ENCODE measurements at regions not wholly inside any gene's neighbourhood (a gene's known extent, or its start where the extent isn't known, plus 50 kb on each side); places are given as distances from the start of the nearest gene placed in this dataset.
"Not testable (repeated sequence)": the region's sequence is repeated elsewhere in the genome, so short reads cannot be mapped to it uniquely, and the experiment has no call there.

DNA sequence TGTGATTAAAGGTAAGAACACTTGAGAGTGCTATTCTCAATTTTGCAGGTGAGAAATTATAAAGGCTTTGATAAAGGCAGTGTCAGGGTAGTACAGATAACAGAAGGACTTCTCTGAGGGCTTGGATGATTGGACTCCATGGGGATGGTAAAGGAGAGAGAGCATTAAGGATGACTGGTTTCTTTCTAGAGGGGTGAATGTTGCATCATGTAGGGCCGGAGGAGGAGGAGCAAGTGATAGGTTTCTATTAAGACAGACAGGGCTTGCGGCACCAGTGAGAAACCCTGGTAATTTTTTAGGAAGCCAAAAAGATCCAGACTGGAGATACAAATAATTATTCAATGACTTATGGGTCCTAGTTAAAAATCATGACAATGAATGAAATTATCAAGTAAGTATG, 230.7 kb upstream of the MME start:
- Histone ChIP-seq H3K4me1 (no peaks in the 10 kb centered on the region), H3K4me2 (no peak overlapping the region), H3K9ac (no peak overlapping the region), H4K20me1 (no peaks in the 10 kb centered on the region), H3K36me3 (no peaks in the 10 kb centered on the region), H3K4me3 (no peak overlapping the region), H3K27ac (no peak overlapping the region), H3K9me3 (no peaks in the 10 kb centered on the region), H3K27me3 (no peaks in the 10 kb centered on the region)
- no peak for TF ChIP-seq Cebpa-rat (IDR thresholded peaks at IDR 0.05)

DNA sequence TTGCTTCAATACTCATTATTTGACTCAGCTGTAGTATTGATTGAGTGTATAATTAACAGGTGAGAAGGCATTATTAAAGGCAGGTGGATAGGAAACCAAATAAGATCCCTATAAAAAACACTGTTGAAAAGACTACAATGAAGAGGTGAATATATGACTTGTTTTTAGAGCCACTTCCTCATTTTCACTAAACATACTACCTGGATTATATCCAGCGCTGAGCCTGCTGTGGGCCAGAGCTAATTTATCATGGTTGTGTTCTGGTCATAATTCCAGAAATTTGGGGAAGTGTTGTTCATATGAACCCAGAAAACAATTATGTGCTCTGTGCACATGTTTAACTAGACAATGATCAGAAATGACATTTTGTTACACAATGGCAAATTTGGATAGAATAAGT, 235.3 kb upstream of the MME start:
- Histone ChIP-seq H4K20me1 (no peaks in the 10 kb centered on the region), H3K27me3 (no peaks in the 10 kb centered on the region), H3K9ac (no peak overlapping the region), H3K4me2 (no peak overlapping the region), H3K36me3 (no peaks in the 10 kb centered on the region), H3K27ac (no peak overlapping the region), H3K4me1 (no peaks in the 10 kb centered on the region), H3K9me3 (no peaks in the 10 kb centered on the region), H3K4me3 (no peak overlapping the region)
- TF ChIP-seq Cebpa-rat (IDR thresholded peaks at IDR 0.05) = no peak

DNA sequence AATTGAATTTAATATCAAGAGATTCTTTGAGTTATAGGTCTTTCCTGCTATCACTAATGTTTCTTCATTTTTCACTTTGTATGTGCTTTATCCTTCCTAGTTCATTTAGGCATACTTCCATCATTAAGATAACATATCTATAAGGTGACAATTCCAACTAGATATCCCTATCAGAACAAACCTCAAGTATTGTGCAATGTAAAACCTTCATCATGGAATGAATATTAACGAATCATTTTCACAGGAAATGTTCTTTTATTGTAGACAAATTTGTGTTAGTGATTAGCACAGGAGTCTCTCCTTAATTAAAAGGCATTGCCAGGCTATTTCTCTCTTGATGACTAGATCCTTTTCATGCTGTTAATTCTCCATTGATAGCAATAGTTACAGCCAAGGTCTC, 236.5 kb upstream of the MME start:
- Histone ChIP-seq H4K20me1 (no peaks in the 10 kb centered on the region), H3K27me3 (no peaks in the 10 kb centered on the region), H3K4me2 (no peak overlapping the region), H3K4me1 (no peaks in the 10 kb centered on the region), H3K9ac (no peak overlapping the region), H3K36me3 (no peaks in the 10 kb centered on the region), H3K9me3 (no peaks in the 10 kb centered on the region), H3K4me3 (no peak overlapping the region), H3K27ac (no peak overlapping the region)
- no peak for TF ChIP-seq Cebpa-rat (IDR thresholded peaks at IDR 0.05)

DNA sequence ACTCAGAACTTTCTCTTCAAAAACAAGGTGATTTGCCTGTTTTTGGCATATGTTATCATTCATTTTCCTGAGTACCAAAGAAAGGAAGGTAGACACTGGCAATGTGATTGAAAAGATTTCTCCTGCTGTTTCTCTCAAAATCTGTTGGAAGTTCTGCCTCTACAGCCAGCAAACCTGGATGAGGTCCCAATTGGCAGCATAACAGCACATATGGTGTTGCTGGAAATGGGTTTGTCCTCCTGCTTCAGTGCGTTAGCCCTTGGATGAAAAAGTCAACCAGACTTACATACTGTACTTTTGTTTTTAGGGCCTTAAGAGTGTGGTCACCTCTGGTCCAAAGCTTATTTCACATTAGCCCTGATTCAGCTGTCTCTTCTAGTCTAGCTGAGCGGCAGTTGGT, 237.6 kb upstream of the MME start:
- TF ChIP-seq Cebpa-rat (IDR thresholded peaks at IDR 0.05) = no peak
- no peak overlapping the region for H3K4me2 ChIP-seq
- H3K4me1 ChIP-seq = no peaks in the 10 kb centered on the region
- no peak overlapping the region for H3K4me3 ChIP-seq
- no peaks in the 10 kb centered on the region for H3K27me3 ChIP-seq
- H3K9ac ChIP-seq = no peak overlapping the region
- H4K20me1 ChIP-seq = no peaks in the 10 kb centered on the region
- H3K27ac ChIP-seq = no peak overlapping the region
- no peaks in the 10 kb centered on the region for H3K36me3 ChIP-seq
- no peaks in the 10 kb centered on the region for H3K9me3 ChIP-seq

DNA sequence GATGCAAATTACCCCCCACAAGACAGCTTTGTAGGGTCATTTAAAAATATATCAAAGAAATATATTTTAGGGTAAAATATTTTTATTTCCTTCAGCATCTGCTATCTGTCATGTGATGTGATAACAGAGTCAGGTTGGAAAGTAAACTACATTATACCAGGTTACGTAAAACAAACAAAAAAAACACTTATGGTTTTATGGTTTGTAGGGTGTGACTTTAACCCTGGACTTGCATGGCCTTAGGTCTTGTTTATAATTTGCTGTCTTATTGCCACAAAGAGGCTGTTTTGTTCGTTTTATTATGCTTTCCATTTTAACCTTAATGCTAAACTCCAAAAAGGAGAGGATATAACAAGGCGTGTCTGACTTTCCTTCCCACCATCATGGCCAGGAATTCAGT, 244.5 kb upstream of the MME start:
- H4K20me1 ChIP-seq = no peaks in the 10 kb centered on the region
- H3K9me3 ChIP-seq = no peaks in the 10 kb centered on the region
- peaks cover 7% of the 10 kb centered on the region; the same call in 1 of the 2 replicates for H3K4me1 ChIP-seq
- H3K27ac ChIP-seq = no peak overlapping the region
- no peak for TF ChIP-seq Cebpa-rat (IDR thresholded peaks at IDR 0.05)
- H3K4me3 ChIP-seq = no peak overlapping the region
- H3K36me3 ChIP-seq = no peaks in the 10 kb centered on the region
- no peaks in the 10 kb centered on the region for H3K27me3 ChIP-seq
- no peak overlapping the region for H3K9ac ChIP-seq
- H3K4me2 ChIP-seq = no peak overlapping the region

DNA sequence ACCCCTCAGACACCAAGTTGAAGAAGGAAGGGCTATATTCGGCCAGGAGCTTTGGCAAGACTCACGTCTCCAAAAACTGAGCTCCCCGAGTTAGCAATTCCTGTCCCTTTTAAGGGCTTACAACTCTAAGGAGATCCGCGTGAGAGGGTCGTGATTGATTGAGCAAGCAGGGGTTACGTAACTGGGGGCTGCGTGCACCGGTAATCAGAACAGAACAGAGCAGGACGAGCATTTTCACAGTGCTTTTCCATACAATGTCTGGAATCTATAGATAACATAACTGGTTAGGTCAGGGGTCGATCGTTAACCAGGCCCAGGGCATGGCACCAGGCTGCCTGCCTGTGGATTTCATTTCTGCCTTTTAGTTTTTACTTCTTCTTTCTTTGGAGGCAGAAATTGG, 245.3 kb upstream of the MME start:
- H4K20me1 ChIP-seq, H3K9me3 ChIP-seq, H3K4me3 ChIP-seq, H3K36me3 ChIP-seq, H3K27ac ChIP-seq, H3K9ac ChIP-seq, H3K4me2 ChIP-seq, H3K4me1 ChIP-seq, H3K27me3 ChIP-seq: not testable (repeated sequence)

DNA sequence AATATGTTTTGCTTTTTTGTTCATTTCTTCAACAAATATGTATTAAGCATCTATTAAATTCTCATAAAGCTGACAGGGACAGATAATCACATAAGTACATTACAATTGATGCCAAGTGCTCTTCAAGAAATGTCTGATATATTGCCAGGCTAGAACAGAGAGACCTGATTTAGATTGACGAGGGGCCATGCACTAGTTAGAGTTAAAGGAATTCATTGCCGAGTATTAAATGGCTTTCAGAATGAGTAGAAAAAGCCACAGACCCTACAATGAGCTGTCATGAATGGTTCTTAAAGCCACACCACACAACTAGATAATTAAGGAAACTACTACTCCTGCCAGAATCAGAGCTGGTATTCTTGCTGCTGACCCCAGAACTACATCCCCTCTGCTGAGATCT, 250.2 kb upstream of the MME start:
- TF ChIP-seq Cebpa-rat (IDR thresholded peaks at IDR 0.05) = no peak
- no peaks in the 10 kb centered on the region for H3K36me3 ChIP-seq
- H3K27ac ChIP-seq = no peak overlapping the region
- no peaks in the 10 kb centered on the region for H4K20me1 ChIP-seq
- H3K9me3 ChIP-seq = no peaks in the 10 kb centered on the region
- H3K4me3 ChIP-seq = no peak overlapping the region
- peaks cover 7% of the 10 kb centered on the region; the same call in 1 of the 2 replicates for H3K4me1 ChIP-seq
- no peaks in the 10 kb centered on the region for H3K27me3 ChIP-seq
- no peak overlapping the region for H3K4me2 ChIP-seq
- no peak overlapping the region for H3K9ac ChIP-seq

DNA sequence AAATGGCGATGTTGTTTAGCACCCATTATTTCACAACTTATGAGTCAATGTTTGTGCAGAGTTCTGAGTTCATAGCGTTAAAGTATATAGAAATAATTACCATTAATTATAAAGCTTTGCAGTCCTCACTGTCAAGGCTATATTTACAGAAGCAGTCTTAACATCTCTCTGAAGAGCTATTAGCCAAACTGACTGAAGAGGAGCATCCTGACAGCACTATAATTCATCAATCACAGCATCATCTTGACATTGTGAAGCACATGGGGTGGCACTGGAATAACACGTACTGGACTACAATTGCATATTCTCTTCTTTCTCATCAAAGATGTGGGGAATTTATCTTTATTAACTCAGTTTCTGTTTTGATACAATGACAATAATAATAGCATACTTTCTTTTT, 260.6 kb upstream of the MME start:
- TF ChIP-seq Cebpa-rat (IDR thresholded peaks at IDR 0.05) = no peak
- Histone ChIP-seq H3K4me2 (no peak overlapping the region), H3K4me1 (no peaks in the 10 kb centered on the region), H3K27ac (no peak overlapping the region), H3K36me3 (no peaks in the 10 kb centered on the region), H3K4me3 (no peak overlapping the region), H4K20me1 (no peaks in the 10 kb centered on the region), H3K27me3 (no peaks in the 10 kb centered on the region), H3K9me3 (0 out of 2 replicates have a peak, but pooled peaks cover 4% of the 10 kb centered on the region), H3K9ac (no peak overlapping the region)

DNA sequence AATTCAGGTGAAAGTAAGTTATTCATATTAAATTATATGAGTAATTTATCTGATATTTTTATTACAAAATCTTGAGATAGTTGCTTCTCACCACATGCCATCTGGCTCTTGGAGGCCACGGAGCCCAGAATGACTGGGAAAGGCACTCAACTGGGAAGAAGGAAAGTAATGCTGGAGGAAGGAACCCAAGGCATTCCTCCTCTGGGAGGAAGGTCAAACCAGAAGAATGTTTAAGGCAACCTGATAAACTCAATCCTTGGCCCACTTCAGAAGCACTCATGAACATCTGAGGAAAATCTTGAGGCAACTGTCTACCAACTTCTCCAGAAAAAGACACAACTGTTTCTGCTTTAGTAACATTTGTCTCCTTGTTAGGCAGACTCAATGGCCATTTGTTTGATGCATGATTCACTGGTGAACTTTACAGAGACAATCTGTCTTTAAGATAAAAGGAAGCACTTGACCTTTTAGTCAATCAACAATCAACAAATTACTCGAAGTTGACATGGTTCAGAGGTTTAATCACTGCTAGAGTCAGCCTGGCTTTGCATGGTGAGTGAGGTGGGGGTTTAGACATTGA, 261.4 kb upstream of the MME start:
- H3K4me2 ChIP-seq = no peak overlapping the region
- H3K9me3 ChIP-seq = 0 out of 2 replicates have a peak, but pooled peaks cover 4% of the 10 kb centered on the region
- H4K20me1 ChIP-seq = no peaks in the 10 kb centered on the region
- no peak for TF ChIP-seq Cebpa-rat (IDR thresholded peaks at IDR 0.05)
- no peak overlapping the region for H3K4me3 ChIP-seq
- H3K36me3 ChIP-seq = no peaks in the 10 kb centered on the region
- no peaks in the 10 kb centered on the region for H3K4me1 ChIP-seq
- no peak overlapping the region for H3K27ac ChIP-seq
- H3K27me3 ChIP-seq = no peaks in the 10 kb centered on the region
- no peak overlapping the region for H3K9ac ChIP-seq

DNA sequence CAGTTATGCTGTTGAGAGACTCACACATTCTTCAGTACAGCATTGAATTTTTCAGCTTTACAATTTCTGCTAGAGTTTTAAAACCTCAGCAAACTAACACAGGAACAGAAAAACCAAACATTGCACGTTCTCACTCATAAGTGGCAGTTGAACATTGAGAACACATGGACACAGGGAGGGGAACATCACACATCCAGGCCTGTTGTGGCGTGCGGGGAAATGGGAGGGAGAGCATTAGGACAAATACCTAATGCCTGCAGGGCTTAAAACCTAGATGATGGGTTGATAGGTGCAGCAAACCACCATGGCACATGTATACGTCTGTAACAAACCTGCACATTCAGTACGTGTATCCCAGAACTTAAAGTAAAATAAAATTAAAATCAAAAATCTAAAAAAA, 270.1 kb upstream of the MME start:
- H3K9ac ChIP-seq = not testable (repeated sequence)

DNA sequence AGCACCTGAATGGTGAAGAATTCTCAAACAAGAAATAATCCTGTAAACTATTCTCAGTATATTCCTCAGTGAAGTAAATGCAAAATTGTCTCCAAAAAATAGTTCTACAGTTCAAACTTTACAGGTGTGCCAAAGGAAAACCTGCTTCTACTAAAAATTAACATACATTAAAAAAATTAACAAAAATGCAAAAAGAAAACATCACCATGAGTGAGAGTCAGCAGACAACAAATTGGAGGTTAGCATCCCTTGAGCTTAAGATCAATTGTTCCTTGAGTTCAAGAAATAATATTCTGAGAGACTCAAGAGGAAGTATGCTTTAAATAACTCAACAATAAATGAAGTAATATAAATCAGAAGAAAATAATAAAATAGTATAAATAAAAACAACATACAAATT, 278.4 kb upstream of the MME start:
- Histone ChIP-seq H3K4me3 (no peak overlapping the region), H3K27ac (no peak overlapping the region), H3K9ac (no peak overlapping the region), H3K27me3 (no peaks in the 10 kb centered on the region), H3K9me3 (peaks cover 22% of the 10 kb centered on the region), H3K36me3 (no peaks in the 10 kb centered on the region), H3K4me1 (no peaks in the 10 kb centered on the region), H4K20me1 (no peaks in the 10 kb centered on the region), H3K4me2 (no peak overlapping the region)
- TF ChIP-seq Cebpa-rat (IDR thresholded peaks at IDR 0.05) = no peak

More for the DNA sequence above, 270.1 kb upstream of the MME start:
- H3K4me1 ChIP-seq, H3K9me3 ChIP-seq, H3K4me3 ChIP-seq, H3K4me2 ChIP-seq, H3K36me3 ChIP-seq, H3K27me3 ChIP-seq, H4K20me1 ChIP-seq, H3K27ac ChIP-seq: not testable (repeated sequence)

Data from BLaER1 (cell line).